OCI-LY1 (cell line): ENCODE measurements at regions not wholly inside any gene's neighbourhood (a gene's known extent, or its start where the extent isn't known, plus 50 kb on each side); places are given as distances from the start of the nearest gene placed in this dataset.

ENCODE experiments used
- H2AFZ ChIP-seq: fragments of 200-600 bp; sonication (generic), shearing (Covaris generic); 2 replicates; pipeline ENCODE4 v1.6.0; 2014; ENCODE audit warnings: antibody characterized with exemption, mild to moderate bottlenecking, low read length
- H3F3A ChIP-seq: fragments of 200-600 bp; sonication (generic), shearing (Covaris generic); 2 replicates; pipeline ENCODE4 v1.6.0; 2014; ENCODE audit warnings: mild to moderate bottlenecking, antibody characterized with exemption, low read length, moderate library complexity; ENCODE audit not compliant: insufficient read depth
- H3K27ac ChIP-seq: fragments of 200-600 bp; sonication (generic); 2 replicates; pipeline ENCODE4 v1.5.1; 2014; ENCODE audit warnings: low read length, mixed run types, mild to moderate bottlenecking, low read depth; ENCODE audit not compliant: poor library complexity, severe bottlenecking
- H3K27me3 ChIP-seq: fragments of 200-600 bp; sonication (generic); 2 replicates; pipeline ENCODE4 v1.6.0; 2014; ENCODE audit warnings: antibody characterized with exemption, mild to moderate bottlenecking, low read length, moderate library complexity; ENCODE audit not compliant: insufficient read depth
- H3K36me3 ChIP-seq: fragments of 200-600 bp; sonication (generic); 2 replicates; pipeline ENCODE4 v1.6.1; 2014; ENCODE audit warnings: mild to moderate bottlenecking, antibody characterized with exemption, low read length, moderate library complexity, mixed read lengths; ENCODE audit not compliant: insufficient read depth
- H3K4me1 ChIP-seq: fragments of 200-600 bp; sonication (generic); 2 replicates; pipeline ENCODE4 v1.5.1; 2014; ENCODE audit warnings: mild to moderate bottlenecking, low read length, moderate library complexity; ENCODE audit not compliant: insufficient read depth, severe bottlenecking
- H3K4me2 ChIP-seq: fragments of 200-600 bp; sonication (generic), shearing (Covaris generic); 2 replicates; pipeline ENCODE4 v1.6.1; 2014; ENCODE audit warnings: low read length
- H3K4me3 ChIP-seq: fragments of 200-600 bp; sonication (generic); 2 replicates; pipeline ENCODE4 v1.5.1; 2014; ENCODE audit warnings: low read length, low read depth, mild to moderate bottlenecking, mixed read lengths; ENCODE audit not compliant: poor library complexity, severe bottlenecking
- H3K79me2 ChIP-seq: fragments of 200-600 bp; shearing (Covaris generic); 2 replicates; pipeline ENCODE4 v1.6.1; 2016; ENCODE audit warnings: mixed run types, low read length, mixed read lengths; ENCODE audit not compliant: insufficient read depth
- H3K9ac ChIP-seq: fragments of 200-600 bp; sonication (generic), shearing (Covaris generic); 2 replicates; pipeline ENCODE4 v1.6.1; 2014; ENCODE audit warnings: mild to moderate bottlenecking, low read length, mixed read lengths
- H3K9me2 ChIP-seq: fragments of 200-600 bp; sonication (generic), shearing (Covaris generic); 2 replicates; pipeline ENCODE4 v1.6.1; 2014; ENCODE audit warnings: low read depth, mild to moderate bottlenecking, low read length, mixed read lengths
- H3K9me3 ChIP-seq: fragments of 200-600 bp; shearing (Covaris generic); 2 replicates; pipeline ENCODE4 v1.6.1; 2014; ENCODE audit warnings: low read length, mixed read lengths
- H4K20me1 ChIP-seq: fragments of 200-600 bp; sonication (generic), shearing (Covaris generic); 2 replicates; pipeline ENCODE4 v1.6.0; 2016; ENCODE audit warnings: mild to moderate bottlenecking, low read length; ENCODE audit not compliant: insufficient read depth
- CTCF ChIP-seq: fragments of 200-600 bp; sonication (generic), shearing (Covaris generic); IDR thresholded peaks from 2 replicates; pipeline ENCODE4 v1.5.1; 2017; ENCODE audit warnings: mild to moderate bottlenecking, antibody characterized with exemption, low read length, moderate library complexity, mixed read lengths
- EZH2 ChIP-seq: fragments of 200-600 bp; sonication (generic), shearing (Covaris generic); IDR thresholded peaks from 2 replicates; pipeline ENCODE4 v1.8.0; 2017; ENCODE audit warnings: borderline replicate concordance, mixed run types, mild to moderate bottlenecking, antibody characterized with exemption, low read length, moderate library complexity, mixed read lengths

GRCh38 chr10:45152726-45153125, 152.0 kb downstream of the ZNF22 start:
- Histone ChIP-seq H3K4me1 (no peaks in the 10 kb centered on the region), H3K4me3 (no peak overlapping the region), H3K4me2 (no peak overlapping the region), H3F3A (no peaks in the 10 kb centered on the region), H3K9me3 (no peaks in the 10 kb centered on the region), H3K9ac (no peak overlapping the region), H3K9me2 (no peaks in the 10 kb centered on the region), H3K79me2 (no peaks in the 10 kb centered on the region), H3K27me3 (no peaks in the 10 kb centered on the region), H2AFZ (no peak overlapping the region), H4K20me1 (no peaks in the 10 kb centered on the region), H3K36me3 (no peaks in the 10 kb centered on the region), H3K27ac (no peak overlapping the region)
- TF ChIP-seq EZH2 (no peak), CTCF (no peak)

GRCh38 chr10:45154502-45154901, 153.8 kb downstream of the ZNF22 start:
- Histone ChIP-seq H3K4me3 (no peak overlapping the region), H3K4me2 (no peak overlapping the region), H3K9ac (no peak overlapping the region), H3K4me1 (no peaks in the 10 kb centered on the region), H2AFZ (no peak overlapping the region), H3K9me2 (no peaks in the 10 kb centered on the region), H3F3A (no peaks in the 10 kb centered on the region), H3K79me2 (no peaks in the 10 kb centered on the region), H3K27ac (no peak overlapping the region), H3K9me3 (no peaks in the 10 kb centered on the region), H4K20me1 (no peaks in the 10 kb centered on the region), H3K36me3 (no peaks in the 10 kb centered on the region), H3K27me3 (no peaks in the 10 kb centered on the region)
- no peak for TF ChIP-seq EZH2
- TF ChIP-seq CTCF = no peak

DNA sequence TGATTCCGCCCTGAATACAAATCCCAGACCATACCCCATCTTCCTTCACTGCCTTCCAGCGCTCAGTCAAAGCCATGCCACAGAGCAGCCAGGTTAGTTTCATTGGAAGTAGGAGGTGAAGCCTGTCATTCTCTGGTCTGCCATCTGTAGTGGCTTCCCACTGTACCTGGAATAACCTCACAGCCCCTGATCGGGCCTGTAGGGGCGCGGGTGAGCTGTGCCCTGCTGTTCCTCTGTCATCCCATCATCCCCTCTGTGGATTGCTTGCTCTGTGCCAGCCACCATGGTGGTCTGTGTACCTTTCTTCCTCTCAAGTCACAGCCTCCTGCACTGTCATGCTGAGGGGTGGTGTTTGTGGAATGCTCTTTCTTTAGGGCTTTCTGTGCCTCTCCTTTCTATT, 155.1 kb downstream of the ZNF22 start:
- H3K27me3 ChIP-seq = no peaks in the 10 kb centered on the region
- H4K20me1 ChIP-seq = no peaks in the 10 kb centered on the region
- no peak overlapping the region for H3K4me2 ChIP-seq
- no peaks in the 10 kb centered on the region for H3K9me3 ChIP-seq
- H3K9me2 ChIP-seq = no peaks in the 10 kb centered on the region
- no peaks in the 10 kb centered on the region for H3K79me2 ChIP-seq
- TF ChIP-seq EZH2 (no peak), CTCF (no peak; the same call in 1 of the 2 replicates)
- H2AFZ ChIP-seq = no peak overlapping the region
- no peaks in the 10 kb centered on the region for H3K4me1 ChIP-seq
- H3K27ac ChIP-seq = no peak overlapping the region
- H3F3A ChIP-seq = no peaks in the 10 kb centered on the region
- no peak overlapping the region for H3K4me3 ChIP-seq
- no peaks in the 10 kb centered on the region for H3K36me3 ChIP-seq
- no peak overlapping the region for H3K9ac ChIP-seq
